ENCODE measurements at regions not wholly inside any gene's neighbourhood (a gene's known extent, or its start where the extent isn't known, plus 50 kb on each side); places are given as distances from the start of the nearest gene placed in this dataset.

DNA sequence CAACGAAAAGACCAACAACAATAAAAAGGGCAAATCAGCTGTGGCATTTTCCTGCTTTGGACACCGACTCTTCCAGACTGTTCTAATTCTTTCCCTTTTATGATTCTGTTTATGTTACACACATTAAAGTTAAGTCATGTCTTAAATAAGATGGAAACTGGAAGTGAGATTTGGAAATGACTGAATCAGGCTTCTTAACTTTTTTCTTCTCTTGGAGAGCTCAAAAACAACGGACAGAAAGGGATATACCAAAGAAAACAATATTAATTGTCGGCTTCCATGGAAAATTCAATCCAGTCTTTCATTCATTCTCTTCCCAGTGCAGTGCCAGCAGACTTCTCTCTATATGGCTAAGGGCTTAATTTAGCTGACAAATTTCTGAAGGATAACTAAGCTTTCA lies 214.9 kb upstream of the DDHD1 start:
- TF ChIP-seq, protein P1, sequence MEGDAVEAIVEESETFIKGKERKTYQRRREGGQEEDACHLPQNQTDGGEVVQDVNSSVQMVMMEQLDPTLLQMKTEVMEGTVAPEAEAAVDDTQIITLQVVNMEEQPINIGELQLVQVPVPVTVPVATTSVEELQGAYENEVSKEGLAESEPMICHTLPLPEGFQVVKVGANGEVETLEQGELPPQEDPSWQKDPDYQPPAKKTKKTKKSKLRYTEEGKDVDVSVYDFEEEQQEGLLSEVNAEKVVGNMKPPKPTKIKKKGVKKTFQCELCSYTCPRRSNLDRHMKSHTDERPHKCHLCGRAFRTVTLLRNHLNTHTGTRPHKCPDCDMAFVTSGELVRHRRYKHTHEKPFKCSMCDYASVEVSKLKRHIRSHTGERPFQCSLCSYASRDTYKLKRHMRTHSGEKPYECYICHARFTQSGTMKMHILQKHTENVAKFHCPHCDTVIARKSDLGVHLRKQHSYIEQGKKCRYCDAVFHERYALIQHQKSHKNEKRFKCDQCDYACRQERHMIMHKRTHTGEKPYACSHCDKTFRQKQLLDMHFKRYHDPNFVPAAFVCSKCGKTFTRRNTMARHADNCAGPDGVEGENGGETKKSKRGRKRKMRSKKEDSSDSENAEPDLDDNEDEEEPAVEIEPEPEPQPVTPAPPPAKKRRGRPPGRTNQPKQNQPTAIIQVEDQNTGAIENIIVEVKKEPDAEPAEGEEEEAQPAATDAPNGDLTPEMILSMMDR (conservative IDR thresholded peaks at IDR 0.05; ENCODE audit: low read depth, low read length) = no peak
- no peak for TF ChIP-seq EZH2phosphoT487 (IDR thresholded peaks at IDR 0.05; ENCODE audit: borderline replicate concordance, low read length)
- TF ChIP-seq EZH2 (IDR thresholded peaks at IDR 0.05; ENCODE audit: low read length, unreplicated experiment) = no peak

Measured in PC-3 (cell line).